ENCODE measurements at regions not wholly inside any gene's neighbourhood (a gene's known extent, or its start where the extent isn't known, plus 50 kb on each side); places are given as distances from the start of the nearest gene placed in this dataset.

DNA sequence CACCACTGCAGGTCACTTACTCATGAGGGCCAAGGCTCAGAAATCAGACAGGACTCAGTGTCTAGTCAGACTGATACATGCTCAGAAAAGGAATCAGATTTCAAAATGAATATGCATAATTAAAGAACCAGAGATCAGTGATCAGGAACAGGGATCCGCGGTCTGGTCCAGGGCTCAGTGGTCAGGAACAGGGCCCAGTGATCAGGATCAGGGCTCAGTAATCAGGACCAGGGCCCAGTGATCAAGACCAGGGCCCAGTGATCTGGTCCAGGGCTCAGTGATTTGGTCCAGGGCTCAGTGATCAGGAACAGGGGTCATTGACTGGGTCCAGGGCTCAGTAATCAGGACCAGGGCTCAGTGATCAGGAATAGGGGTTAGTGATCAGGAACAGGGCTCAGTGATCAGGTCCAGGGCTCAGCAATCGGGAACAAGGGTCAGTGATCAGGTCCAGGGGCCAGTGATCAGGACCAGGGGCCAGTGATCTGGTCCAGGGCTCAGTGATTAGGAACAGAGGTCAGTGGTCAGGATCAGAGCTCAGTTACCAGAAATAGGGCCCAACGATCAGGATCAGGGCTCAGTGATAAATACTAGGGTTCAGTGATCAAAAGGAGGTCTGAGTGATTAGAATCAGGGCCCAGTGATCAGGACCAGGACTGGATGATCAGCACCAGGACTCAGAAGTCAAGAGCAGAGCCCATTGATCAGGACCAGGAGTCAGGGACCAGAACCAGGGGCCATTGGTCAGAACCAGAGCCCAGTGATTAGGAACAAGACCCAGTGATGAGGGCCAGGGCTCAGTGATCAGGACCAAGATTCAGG is 175.3 kb downstream of the TMEM121 start:
- Mint-ChIP-seq H3K27ac (peak overlapping the region; percentile 97), H3K27me3 (no peaks in the 10 kb centered on the region), H3K9me3 (ENCODE audit: insufficient read depth) (no peaks in the 10 kb centered on the region), H3K4me3 (peak overlapping the region; percentile 71), H3K4me1 (peaks cover 58% of the 10 kb centered on the region)
- ChIA-PET POLR2A (interaction anchor here (0.9 to 1.0 kb wide), 2 partner anchors 9 to 10 kb away, joined by 3 to 4 read pairs; no protein-coding TSS in a partner anchor), CTCF (no interaction called here)
- Histone ChIP-seq H3K9ac (ENCODE audit: low read length) (peak overlapping the region; percentile 2), H3K9me3 (ENCODE audit: control extremely low read depth in 1 of 3, control insufficient read depth in 2 of 3, insufficient read depth in 1 of 3, low read length in 2 of 3) (peaks cover 0 to 6% (median 0%) of the 10 kb centered on the region in 3 donors), H3K4me3 (ENCODE audit: control extremely low read depth in 1 of 5, extremely low read depth in 1 of 5, insufficient read depth in 1 of 5, low read depth in 2 of 5, low read length in 4 of 5) (no peak overlapping the region), H3K27me3 (replicated peaks in 1 of 4; ENCODE audit: control extremely low read depth in 1 of 4, control insufficient read depth in 3 of 4, insufficient read depth in 4 of 4, low read length in 3 of 4) (no peaks in the 10 kb centered on the region), H3K4me1 (ENCODE audit: control insufficient read depth in 2 of 2, insufficient read depth in 2 of 2, low read length in 2 of 2) (peaks cover 54 to 74% of the 10 kb centered on the region in 2 donors), H4K20me1 (ENCODE audit: control insufficient read depth, insufficient read depth, low read length, poor library complexity, severe bottlenecking) (no peaks in the 10 kb centered on the region), H3K27ac (ENCODE audit: low read length in 2 of 2) (peak overlapping the region; percentile 72 to 92), H3K79me2 (ENCODE audit: control insufficient read depth, insufficient read depth, low read length) (peaks cover 34% of the 10 kb centered on the region), H3K4me2 (replicated peaks; ENCODE audit: low read depth, low read length, poor library complexity, severe bottlenecking) (peak overlapping the region; percentile 63), H3K36me3 (replicated peaks in 1 of 2; ENCODE audit: control extremely low read depth in 1 of 2, control insufficient read depth in 1 of 2, extremely low read depth in 1 of 2, insufficient read depth in 2 of 2, low read length in 1 of 2) (peaks cover 0 to 3% of the 10 kb centered on the region in 2 experiments), H2AFZ (ENCODE audit: insufficient read depth, low read depth, low read length, poor library complexity, severe bottlenecking) (no peak overlapping the region)
- ATAC-seq (ENCODE audit: low read depth) (no peak), DNase-seq (no peak)
- no peak for TF ChIP-seq EZH2 (IDR thresholded peaks at IDR 0.05; ENCODE audit: borderline replicate concordance, insufficient read depth, low read depth, low read length, poor library complexity, severe bottlenecking)
- TF ChIP-seq, protein P1, sequence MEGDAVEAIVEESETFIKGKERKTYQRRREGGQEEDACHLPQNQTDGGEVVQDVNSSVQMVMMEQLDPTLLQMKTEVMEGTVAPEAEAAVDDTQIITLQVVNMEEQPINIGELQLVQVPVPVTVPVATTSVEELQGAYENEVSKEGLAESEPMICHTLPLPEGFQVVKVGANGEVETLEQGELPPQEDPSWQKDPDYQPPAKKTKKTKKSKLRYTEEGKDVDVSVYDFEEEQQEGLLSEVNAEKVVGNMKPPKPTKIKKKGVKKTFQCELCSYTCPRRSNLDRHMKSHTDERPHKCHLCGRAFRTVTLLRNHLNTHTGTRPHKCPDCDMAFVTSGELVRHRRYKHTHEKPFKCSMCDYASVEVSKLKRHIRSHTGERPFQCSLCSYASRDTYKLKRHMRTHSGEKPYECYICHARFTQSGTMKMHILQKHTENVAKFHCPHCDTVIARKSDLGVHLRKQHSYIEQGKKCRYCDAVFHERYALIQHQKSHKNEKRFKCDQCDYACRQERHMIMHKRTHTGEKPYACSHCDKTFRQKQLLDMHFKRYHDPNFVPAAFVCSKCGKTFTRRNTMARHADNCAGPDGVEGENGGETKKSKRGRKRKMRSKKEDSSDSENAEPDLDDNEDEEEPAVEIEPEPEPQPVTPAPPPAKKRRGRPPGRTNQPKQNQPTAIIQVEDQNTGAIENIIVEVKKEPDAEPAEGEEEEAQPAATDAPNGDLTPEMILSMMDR (IDR thresholded peaks at IDR 0.05), result no peak
- WGBS (ENCODE audit: insufficient coverage), result 43% methylated on average over 4 of the region's 4 CpGs
- intact Hi-C loops (cut with micrococcal nuclease), result loop anchor here (2.0 kb wide), 1 partner anchor 119 kb away; no protein-coding TSS in a partner anchor

DNA sequence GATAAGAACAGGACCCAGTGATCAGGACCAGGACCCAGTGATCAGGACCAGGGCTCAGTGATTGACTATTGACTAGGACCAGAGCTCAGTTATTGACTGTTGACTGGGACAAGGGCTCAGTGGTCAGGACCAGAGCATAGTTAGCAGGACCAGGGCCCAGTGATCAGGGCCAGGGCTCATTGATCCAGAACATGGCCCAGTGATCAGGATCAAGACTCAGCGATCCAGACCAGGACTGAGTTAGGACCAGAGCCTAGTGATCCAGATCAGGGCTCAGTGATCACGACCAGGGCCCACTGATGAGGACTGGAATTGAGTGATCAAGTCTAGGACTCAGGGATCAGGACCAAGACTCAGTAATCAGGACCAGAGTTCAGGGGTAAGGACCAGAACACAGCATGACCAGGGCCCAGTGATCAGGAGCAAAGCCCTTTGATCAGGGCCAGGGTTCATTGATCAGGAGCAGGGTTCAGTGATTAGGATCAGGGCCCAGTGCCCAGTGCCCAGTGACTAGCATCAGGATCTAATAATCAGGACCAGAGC is 176.0 kb downstream of the TMEM121 start:
- peaks cover 38% of the 10 kb centered on the region for H3K79me2 ChIP-seq (ENCODE audit: control insufficient read depth, insufficient read depth, low read length)
- Mint-ChIP-seq H3K9me3 (ENCODE audit: insufficient read depth) (no peaks in the 10 kb centered on the region), H3K27ac (peak overlapping the region; percentile 97), H3K27me3 (no peaks in the 10 kb centered on the region), H3K4me3 (no peak overlapping the region), H3K4me1 (peaks cover 64% of the 10 kb centered on the region)
- peaks cover 0 to 3% of the 10 kb centered on the region in 2 experiments for H3K36me3 ChIP-seq (replicated peaks in 1 of 2; ENCODE audit: control extremely low read depth in 1 of 2, control insufficient read depth in 1 of 2, extremely low read depth in 1 of 2, insufficient read depth in 2 of 2, low read length in 1 of 2)
- H3K9me3 ChIP-seq (ENCODE audit: control extremely low read depth in 1 of 3, control insufficient read depth in 2 of 3, insufficient read depth in 1 of 3, low read length in 2 of 3), result peaks cover 0 to 9% (median 0%) of the 10 kb centered on the region in 3 donors
- H2AFZ ChIP-seq (ENCODE audit: insufficient read depth, low read depth, low read length, poor library complexity, severe bottlenecking), result no peak overlapping the region
- peak; percentile 22 for DNase-seq
- H3K27ac ChIP-seq (ENCODE audit: low read length in 2 of 2), result peak overlapping the region; percentile 72 to 92
- H3K4me2 ChIP-seq (replicated peaks; ENCODE audit: low read depth, low read length, poor library complexity, severe bottlenecking), result peak overlapping the region; percentile 63
- no peaks in the 10 kb centered on the region for H3K27me3 ChIP-seq (replicated peaks in 1 of 4; ENCODE audit: control extremely low read depth in 1 of 4, control insufficient read depth in 3 of 4, insufficient read depth in 4 of 4, low read length in 3 of 4)
- no peak for ATAC-seq (ENCODE audit: low read depth)
- intact Hi-C loops (cut with micrococcal nuclease), result no loop called here
- H3K4me3 ChIP-seq (ENCODE audit: control extremely low read depth in 1 of 5, extremely low read depth in 1 of 5, insufficient read depth in 1 of 5, low read depth in 2 of 5, low read length in 4 of 5), result no peak overlapping the region
- no peaks in the 10 kb centered on the region for H4K20me1 ChIP-seq (ENCODE audit: control insufficient read depth, insufficient read depth, low read length, poor library complexity, severe bottlenecking)
- 94% methylated on average over 2 of the region's 2 CpGs for WGBS (ENCODE audit: insufficient coverage)
- H3K4me1 ChIP-seq (ENCODE audit: control insufficient read depth in 2 of 2, insufficient read depth in 2 of 2, low read length in 2 of 2), result peaks cover 58 to 75% of the 10 kb centered on the region in 2 donors
- CTCF ChIA-PET, result no interaction called here
- POLR2A ChIA-PET, result interaction anchor here (0.9 to 1.0 kb wide), 3 partner anchors 9 to 11 kb away, joined by 3 to 5 read pairs (median 4); no protein-coding TSS in a partner anchor
- no peak overlapping the region for H3K9ac ChIP-seq (ENCODE audit: low read length)
- no peak for TF ChIP-seq EZH2 (IDR thresholded peaks at IDR 0.05; ENCODE audit: borderline replicate concordance, insufficient read depth, low read depth, low read length, poor library complexity, severe bottlenecking)
- TF ChIP-seq, protein P1 (IDR thresholded peaks at IDR 0.05), result no peak
